GM23248 (cell line): ENCODE measurements at regions not wholly inside any gene's neighbourhood (a gene's known extent, or its start where the extent isn't known, plus 50 kb on each side); places are given as distances from the start of the nearest gene placed in this dataset.

Source experiments
- EZH2 ChIP-seq: fragments of 200-600 bp; sonication (generic); IDR thresholded peaks from 2 replicates; pipeline ENCODE4 v1.6.1; 2018; ENCODE audit warnings: antibody characterized with exemption, mild to moderate bottlenecking; ENCODE audit not compliant: insufficient read depth, poor library complexity, severe bottlenecking
- EZH2phosphoT487 ChIP-seq: fragments of 200-600 bp; sonication (generic); IDR thresholded peaks from 2 replicates; pipeline ENCODE4 v1.6.1; 2018; ENCODE audit warnings: antibody characterized with exemption, moderate library complexity, mild to moderate bottlenecking, low read depth; ENCODE audit not compliant: insufficient read depth

- no peak for TF ChIP-seq EZH2phosphoT487
- TF ChIP-seq EZH2, result no peak
Observed at GRCh38 chr7:25031432-25031831, 51.5 kb upstream of the OSBPL3 start.
